ENCODE measurements at regions not wholly inside any gene's neighbourhood (a gene's known extent, or its start where the extent isn't known, plus 50 kb on each side); places are given as distances from the start of the nearest gene placed in this dataset.

DNA sequence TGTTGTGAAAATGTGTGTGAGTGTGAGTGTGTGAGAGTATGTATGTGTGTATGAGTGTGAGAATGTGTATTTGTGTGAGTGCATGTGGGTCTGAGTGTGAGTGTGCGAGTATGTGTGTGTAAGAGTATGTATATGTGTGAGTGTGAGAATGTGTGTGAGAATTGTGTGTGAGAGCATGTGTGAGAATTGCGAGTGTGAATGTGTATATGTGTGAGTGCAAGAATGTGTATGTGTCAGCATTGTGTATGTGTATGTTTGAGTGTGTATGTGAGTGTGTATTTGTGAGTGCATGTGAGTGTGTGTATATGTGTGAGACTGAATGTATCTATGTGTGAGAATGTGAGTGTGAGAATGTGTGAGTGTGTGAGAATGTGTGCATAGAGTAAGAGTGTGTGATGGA is 72.0 kb upstream of the PCBD1 start:
- Histone ChIP-seq H3K4me3 (no peak overlapping the region), H2AFZ (replicated peaks) (no peak overlapping the region), H3K79me2 (ENCODE audit: low read depth) (no peaks in the 10 kb centered on the region), H4K20me1 (ENCODE audit: low read depth) (no peaks in the 10 kb centered on the region), H3F3A (ENCODE audit: low read depth) (peaks cover 7% of the 10 kb centered on the region), H3K27me3 (no peaks in the 10 kb centered on the region), H3K36me3 (no peaks in the 10 kb centered on the region), H3K9ac (no peak overlapping the region), H3K4me1 (no peaks in the 10 kb centered on the region), H3K27ac (no peak overlapping the region), H3K4me2 (no peak overlapping the region), H3K9me3 (ENCODE audit: low read depth) (no peaks in the 10 kb centered on the region)
- Mint-ChIP-seq H3K36me3 (no peaks in the 10 kb centered on the region), H3K9me3 (no peaks in the 10 kb centered on the region), H3K27ac (no peak overlapping the region), H3K4me1 (peaks cover 6% of the 10 kb centered on the region), H3K4me3 (no peak overlapping the region), H3K27me3 (ENCODE audit: insufficient read depth, low read depth) (peaks cover 19% of the 10 kb centered on the region)
- no peak for DNase-seq (ENCODE audit: low spot score)
- no peak for TF ChIP-seq EZH2 (IDR thresholded peaks at IDR 0.05)
- TF ChIP-seq, protein P1, sequence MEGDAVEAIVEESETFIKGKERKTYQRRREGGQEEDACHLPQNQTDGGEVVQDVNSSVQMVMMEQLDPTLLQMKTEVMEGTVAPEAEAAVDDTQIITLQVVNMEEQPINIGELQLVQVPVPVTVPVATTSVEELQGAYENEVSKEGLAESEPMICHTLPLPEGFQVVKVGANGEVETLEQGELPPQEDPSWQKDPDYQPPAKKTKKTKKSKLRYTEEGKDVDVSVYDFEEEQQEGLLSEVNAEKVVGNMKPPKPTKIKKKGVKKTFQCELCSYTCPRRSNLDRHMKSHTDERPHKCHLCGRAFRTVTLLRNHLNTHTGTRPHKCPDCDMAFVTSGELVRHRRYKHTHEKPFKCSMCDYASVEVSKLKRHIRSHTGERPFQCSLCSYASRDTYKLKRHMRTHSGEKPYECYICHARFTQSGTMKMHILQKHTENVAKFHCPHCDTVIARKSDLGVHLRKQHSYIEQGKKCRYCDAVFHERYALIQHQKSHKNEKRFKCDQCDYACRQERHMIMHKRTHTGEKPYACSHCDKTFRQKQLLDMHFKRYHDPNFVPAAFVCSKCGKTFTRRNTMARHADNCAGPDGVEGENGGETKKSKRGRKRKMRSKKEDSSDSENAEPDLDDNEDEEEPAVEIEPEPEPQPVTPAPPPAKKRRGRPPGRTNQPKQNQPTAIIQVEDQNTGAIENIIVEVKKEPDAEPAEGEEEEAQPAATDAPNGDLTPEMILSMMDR (IDR thresholded peaks at IDR 0.05), result no peak
- no peak for TF ChIP-seq EZH2phosphoT487 (IDR thresholded peaks at IDR 0.05)

DNA sequence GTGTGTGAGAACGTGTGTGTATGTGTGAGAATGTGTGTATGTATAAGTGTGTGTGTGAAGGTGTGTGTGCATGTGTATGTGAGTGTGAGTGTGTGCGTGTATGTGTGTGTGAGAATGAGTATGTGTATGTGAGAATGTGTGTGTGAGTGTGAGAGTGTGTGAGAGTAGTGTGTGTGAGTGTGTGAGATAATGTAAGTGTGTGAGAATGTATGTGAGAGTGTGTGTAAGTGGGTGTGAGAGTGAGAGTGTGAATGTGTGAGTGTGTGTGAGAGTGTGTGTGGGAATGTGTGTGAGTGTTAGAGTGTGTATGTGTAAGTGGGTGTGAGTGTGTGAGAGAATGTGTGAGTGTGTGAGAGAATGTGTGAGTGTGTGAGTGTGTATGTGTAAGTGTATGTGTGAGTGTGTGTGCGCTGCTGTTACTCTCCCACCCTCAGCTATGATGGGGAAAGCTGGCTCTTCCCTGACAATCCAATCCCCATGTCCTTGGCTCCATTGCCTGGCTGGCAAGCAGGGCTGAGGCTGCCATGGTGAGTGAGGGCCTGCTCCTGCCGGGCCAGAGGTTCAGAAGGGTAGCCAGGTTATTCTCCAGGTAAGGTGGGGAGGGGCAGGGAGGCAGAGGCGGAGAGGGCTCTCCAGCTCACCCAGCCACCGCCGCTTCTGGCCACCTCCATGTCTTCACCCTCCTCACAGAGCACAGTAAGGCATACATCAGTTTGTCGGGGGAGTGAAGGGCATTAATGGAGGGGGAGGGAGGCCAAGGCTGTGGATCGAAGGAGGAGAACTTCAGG is 72.6 kb upstream of the PCBD1 start:
- Histone ChIP-seq H3K4me1 (no peaks in the 10 kb centered on the region), H4K20me1 (ENCODE audit: low read depth) (no peaks in the 10 kb centered on the region), H3K9ac (no peak overlapping the region), H3K4me3 (no peak overlapping the region), H3F3A (ENCODE audit: low read depth) (peaks cover 7% of the 10 kb centered on the region), H2AFZ (replicated peaks) (no peak overlapping the region), H3K4me2 (no peak overlapping the region), H3K79me2 (ENCODE audit: low read depth) (no peaks in the 10 kb centered on the region), H3K27me3 (peaks cover 5% of the 10 kb centered on the region), H3K36me3 (no peaks in the 10 kb centered on the region), H3K9me3 (ENCODE audit: low read depth) (no peaks in the 10 kb centered on the region), H3K27ac (no peak overlapping the region)
- Mint-ChIP-seq H3K36me3 (no peaks in the 10 kb centered on the region), H3K27ac (no peak overlapping the region), H3K4me1 (peaks cover 6% of the 10 kb centered on the region), H3K27me3 (ENCODE audit: insufficient read depth, low read depth) (peaks cover 21% of the 10 kb centered on the region), H3K4me3 (no peak overlapping the region), H3K9me3 (no peaks in the 10 kb centered on the region)
- TF ChIP-seq, protein P1 (IDR thresholded peaks at IDR 0.05), result no peak
- TF ChIP-seq EZH2phosphoT487 (IDR thresholded peaks at IDR 0.05) (no peak), EZH2 (IDR thresholded peaks at IDR 0.05) (no peak)
- no peak for DNase-seq (ENCODE audit: low spot score)

DNA sequence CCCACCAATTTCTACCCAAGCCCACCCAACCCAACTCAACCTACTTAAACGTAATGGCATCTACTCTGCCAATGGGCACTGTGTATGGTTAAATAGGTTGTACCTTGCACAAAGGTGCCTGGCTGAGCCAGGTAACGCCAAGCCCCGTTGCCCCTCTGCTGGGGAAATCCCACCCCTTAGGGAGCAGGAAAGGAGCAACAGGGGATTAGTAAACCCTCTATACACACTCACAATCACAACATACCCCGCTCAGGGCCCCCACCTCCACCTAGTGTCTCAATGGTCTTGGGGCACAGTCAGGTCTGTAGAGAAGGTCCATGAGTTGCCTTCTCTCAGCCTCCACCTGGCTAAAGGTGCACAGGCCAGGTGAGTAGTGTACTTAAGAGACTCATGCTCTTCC is 74.3 kb upstream of the PCBD1 start:
- H3K27me3 Mint-ChIP-seq (ENCODE audit: insufficient read depth, low read depth), result peaks cover 18% of the 10 kb centered on the region
- H3K9me3 ChIP-seq (ENCODE audit: low read depth), result no peaks in the 10 kb centered on the region
- peaks cover 8% of the 10 kb centered on the region for H3K4me1 ChIP-seq
- no peaks in the 10 kb centered on the region for H3K9me3 Mint-ChIP-seq
- H3K27me3 ChIP-seq, result peaks cover 19% of the 10 kb centered on the region
- H3F3A ChIP-seq (ENCODE audit: low read depth), result peaks cover 9% of the 10 kb centered on the region
- H3K4me3 ChIP-seq, result no peak overlapping the region
- peaks cover 10% of the 10 kb centered on the region for H3K4me1 Mint-ChIP-seq
- H3K36me3 Mint-ChIP-seq, result no peaks in the 10 kb centered on the region
- no peak overlapping the region for H3K4me3 Mint-ChIP-seq
- H2AFZ ChIP-seq (replicated peaks), result no peak overlapping the region
- H4K20me1 ChIP-seq (ENCODE audit: low read depth), result peaks cover 7% of the 10 kb centered on the region
- DNase-seq (ENCODE audit: low spot score), result no peak
- no peak overlapping the region for H3K27ac Mint-ChIP-seq
- TF ChIP-seq, protein P1 (IDR thresholded peaks at IDR 0.05), result no peak
- TF ChIP-seq EZH2phosphoT487 (IDR thresholded peaks at IDR 0.05), result no peak
- H3K79me2 ChIP-seq (ENCODE audit: low read depth), result no peaks in the 10 kb centered on the region
- H3K27ac ChIP-seq, result no peak overlapping the region
- H3K9ac ChIP-seq, result no peak overlapping the region
- no peak overlapping the region for H3K4me2 ChIP-seq
- H3K36me3 ChIP-seq, result no peaks in the 10 kb centered on the region

All from neural progenitor cell (in vitro differentiated cells).